Activated naive CD4-positive, alpha-beta T cell treated with anti-CD3 and anti-CD28 coated beads for 36 hours (primary cell): ENCODE measurements at regions not wholly inside any gene's neighbourhood (a gene's known extent, or its start where the extent isn't known, plus 50 kb on each side); places are given as distances from the start of the nearest gene placed in this dataset.
"Not testable (repeated sequence)": the region's sequence is repeated elsewhere in the genome, so short reads cannot be mapped to it uniquely, and the experiment has no call there.

Experiments
- CTCF ChIA-PET: fragments of 350-600 bp; sonication (Branson Sonifier 250); formaldehyde crosslinking; loops from one replicate; lab custom pipeline; 2021; ENCODE audit warnings: antibody characterized with exemption; lab: Charles Lee
- DNase-seq: peaks from one replicate; pipeline ENCODE4 v3.0.0-alpha.2; 2020
- H3K27ac Mint-ChIP-seq: one replicate; pipeline ENCODE4 v1.8.0; 2021; ENCODE audit warnings: mild to moderate bottlenecking, mixed read lengths
- H3K27me3 Mint-ChIP-seq: one replicate; pipeline ENCODE4 v1.8.0; 2021; ENCODE audit warnings: low read depth, mixed read lengths
- H3K36me3 Mint-ChIP-seq: one replicate; pipeline ENCODE4 v1.8.0; 2021; ENCODE audit warnings: low read depth, mixed read lengths
- H3K4me1 Mint-ChIP-seq: one replicate; pipeline ENCODE4 v1.8.0; 2021; ENCODE audit warnings: low read depth, mixed read lengths
- H3K4me3 Mint-ChIP-seq: one replicate; pipeline ENCODE4 v1.8.0; 2021; ENCODE audit warnings: mild to moderate bottlenecking, moderate library complexity, mixed read lengths
- H3K9me3 Mint-ChIP-seq: one replicate; pipeline ENCODE4 v1.8.0; 2021; ENCODE audit warnings: mixed read lengths
- intact Hi-C: fragments of 100-400 bp; cut with micrococcal nuclease; formaldehyde crosslinking; loops from one replicate; pipeline ENCODE4 v1.15.1; 2023

GRCh38 chr10:65794861-65795260 lies 1131.0 kb upstream of the LRRTM3 start:
- H3K27ac Mint-ChIP-seq, H3K27me3 Mint-ChIP-seq, H3K4me3 Mint-ChIP-seq, H3K9me3 Mint-ChIP-seq, DNase-seq, intact Hi-C loops, H3K4me1 Mint-ChIP-seq, H3K36me3 Mint-ChIP-seq: not testable (repeated sequence)
- CTCF ChIA-PET = interaction anchor here (0.6 kb wide), 2 partner anchors 149 to 312 kb away, joined by 3 read pairs; no protein-coding TSS in a partner anchor

GRCh38 chr10:65796472-65796871 lies 1129.4 kb upstream of the LRRTM3 start:
- no peaks in the 10 kb centered on the region for H3K36me3 Mint-ChIP-seq
- intact Hi-C loops = no loop called here
- H3K27ac Mint-ChIP-seq = no peak overlapping the region
- CTCF ChIA-PET = no interaction called here
- H3K9me3 Mint-ChIP-seq = peaks cover 4% of the 10 kb centered on the region
- DNase-seq = no peak
- no peaks in the 10 kb centered on the region for H3K27me3 Mint-ChIP-seq
- H3K4me1 Mint-ChIP-seq = no peaks in the 10 kb centered on the region
- no peak overlapping the region for H3K4me3 Mint-ChIP-seq

GRCh38 chr10:65798133-65798532 lies 1127.7 kb upstream of the LRRTM3 start:
- intact Hi-C loops = no loop called here
- no peak overlapping the region for H3K27ac Mint-ChIP-seq
- H3K27me3 Mint-ChIP-seq = no peaks in the 10 kb centered on the region
- no peak overlapping the region for H3K4me3 Mint-ChIP-seq
- CTCF ChIA-PET = no interaction called here
- DNase-seq = no peak
- peaks cover 1% of the 10 kb centered on the region for H3K9me3 Mint-ChIP-seq
- no peaks in the 10 kb centered on the region for H3K36me3 Mint-ChIP-seq
- H3K4me1 Mint-ChIP-seq = no peaks in the 10 kb centered on the region

GRCh38 chr10:65802391-65802790 lies 1123.4 kb upstream of the LRRTM3 start:
- H3K4me1 Mint-ChIP-seq = no peaks in the 10 kb centered on the region
- H3K27me3 Mint-ChIP-seq = no peaks in the 10 kb centered on the region
- no peak for DNase-seq
- H3K36me3 Mint-ChIP-seq = no peaks in the 10 kb centered on the region
- no peak overlapping the region for H3K27ac Mint-ChIP-seq
- CTCF ChIA-PET = interaction anchor here (0.7 kb wide), 1 partner anchor 84 kb away, joined by 3 read pairs; no protein-coding TSS in a partner anchor
- intact Hi-C loops = no loop called here
- H3K9me3 Mint-ChIP-seq = peaks cover 1% of the 10 kb centered on the region
- no peak overlapping the region for H3K4me3 Mint-ChIP-seq

- intact Hi-C loops = no loop called here
- no peaks in the 10 kb centered on the region for H3K9me3 Mint-ChIP-seq
- H3K36me3 Mint-ChIP-seq = no peaks in the 10 kb centered on the region
- DNase-seq = no peak
- CTCF ChIA-PET = no interaction called here
- no peak overlapping the region for H3K4me3 Mint-ChIP-seq
- no peaks in the 10 kb centered on the region for H3K27me3 Mint-ChIP-seq
- H3K27ac Mint-ChIP-seq = no peak overlapping the region
- no peaks in the 10 kb centered on the region for H3K4me1 Mint-ChIP-seq
Observed at GRCh38 chr10:65805511-65805910, 1120.3 kb upstream of the LRRTM3 start.

- Mint-ChIP-seq H3K36me3 (no peaks in the 10 kb centered on the region), H3K9me3 (no peaks in the 10 kb centered on the region), H3K27me3 (no peaks in the 10 kb centered on the region), H3K4me1 (no peaks in the 10 kb centered on the region), H3K4me3 (no peak overlapping the region), H3K27ac (no peak overlapping the region)
- intact Hi-C loops = no loop called here
- DNase-seq = no peak
- CTCF ChIA-PET = no interaction called here
Observed at GRCh38 chr10:65805993-65806392, 1119.8 kb upstream of the LRRTM3 start.

GRCh38 chr10:65808687-65809333 lies 1117.0 kb upstream of the LRRTM3 start:
- CTCF ChIA-PET = no interaction called here
- no peaks in the 10 kb centered on the region for H3K27me3 Mint-ChIP-seq
- no peak overlapping the region for H3K27ac Mint-ChIP-seq

GRCh38 chr10:65811931-65812525 lies 1113.8 kb upstream of the LRRTM3 start:
- no peak overlapping the region for H3K4me3 Mint-ChIP-seq
- CTCF ChIA-PET = interaction anchor here (0.6 kb wide), 1 partner anchor 79 kb away, joined by 3 read pairs; no protein-coding TSS in a partner anchor
- intact Hi-C loops = no loop called here
- no peaks in the 10 kb centered on the region for H3K27me3 Mint-ChIP-seq
- H3K4me1 Mint-ChIP-seq = no peaks in the 10 kb centered on the region
- no peak overlapping the region for H3K27ac Mint-ChIP-seq
- H3K9me3 Mint-ChIP-seq = peaks cover 2% of the 10 kb centered on the region
- H3K36me3 Mint-ChIP-seq = no peaks in the 10 kb centered on the region
- no peak for DNase-seq

More at GRCh38 chr10:65808687-65809333, 1117.0 kb upstream of the LRRTM3 start:
- Mint-ChIP-seq H3K36me3 (no peaks in the 10 kb centered on the region), H3K4me1 (no peaks in the 10 kb centered on the region), H3K9me3 (peaks cover 2% of the 10 kb centered on the region), H3K4me3 (no peak overlapping the region)
- no peak for DNase-seq
- intact Hi-C loops = no loop called here

GRCh38 chr10:65816536-65816935 lies 1109.3 kb upstream of the LRRTM3 start:
- H3K27ac Mint-ChIP-seq = no peak overlapping the region
- H3K27me3 Mint-ChIP-seq = no peaks in the 10 kb centered on the region
- H3K4me1 Mint-ChIP-seq = no peaks in the 10 kb centered on the region
- intact Hi-C loops = no loop called here
- CTCF ChIA-PET = interaction anchor here (0.6 kb wide), 1 partner anchor 15 kb away, joined by 3 read pairs; no protein-coding TSS in a partner anchor
- no peak for DNase-seq
- no peaks in the 10 kb centered on the region for H3K36me3 Mint-ChIP-seq
- no peak overlapping the region for H3K4me3 Mint-ChIP-seq
- H3K9me3 Mint-ChIP-seq = no peaks in the 10 kb centered on the region

- intact Hi-C loops = no loop called here
- CTCF ChIA-PET = no interaction called here
- H3K36me3 Mint-ChIP-seq = no peaks in the 10 kb centered on the region
- H3K4me1 Mint-ChIP-seq = no peaks in the 10 kb centered on the region
- H3K4me3 Mint-ChIP-seq = no peak overlapping the region
- no peak for DNase-seq
- no peaks in the 10 kb centered on the region for H3K27me3 Mint-ChIP-seq
- H3K27ac Mint-ChIP-seq = no peak overlapping the region
- peaks cover 4% of the 10 kb centered on the region for H3K9me3 Mint-ChIP-seq
Observed at GRCh38 chr10:65818990-65819389, 1106.8 kb upstream of the LRRTM3 start.

- Mint-ChIP-seq H3K9me3 (peaks cover 7% of the 10 kb centered on the region), H3K27me3 (no peaks in the 10 kb centered on the region), H3K36me3 (no peaks in the 10 kb centered on the region), H3K4me1 (no peaks in the 10 kb centered on the region), H3K4me3 (no peak overlapping the region), H3K27ac (no peak overlapping the region)
- DNase-seq = no peak
- CTCF ChIA-PET = no interaction called here
- intact Hi-C loops = no loop called here
Observed at GRCh38 chr10:65827359-65827758, 1098.5 kb upstream of the LRRTM3 start.

- Mint-ChIP-seq H3K36me3 (no peaks in the 10 kb centered on the region), H3K27ac (no peak overlapping the region), H3K9me3 (no peaks in the 10 kb centered on the region), H3K27me3 (no peaks in the 10 kb centered on the region), H3K4me1 (no peaks in the 10 kb centered on the region), H3K4me3 (no peak overlapping the region)
- CTCF ChIA-PET = no interaction called here
- intact Hi-C loops = no loop called here
- DNase-seq = no peak
Observed at GRCh38 chr10:65838811-65839210, 1087.0 kb upstream of the LRRTM3 start.

- peaks cover 3% of the 10 kb centered on the region for H3K9me3 Mint-ChIP-seq
- no peak overlapping the region for H3K27ac Mint-ChIP-seq
- no peak for DNase-seq
- CTCF ChIA-PET = no interaction called here
- H3K27me3 Mint-ChIP-seq = no peaks in the 10 kb centered on the region
- H3K4me1 Mint-ChIP-seq = no peaks in the 10 kb centered on the region
- H3K36me3 Mint-ChIP-seq = no peaks in the 10 kb centered on the region
- intact Hi-C loops = no loop called here
- no peak overlapping the region for H3K4me3 Mint-ChIP-seq
Observed at GRCh38 chr10:65843203-65843602, 1082.6 kb upstream of the LRRTM3 start.
